ENCODE measurements at regions not wholly inside any gene's neighbourhood (a gene's known extent, or its start where the extent isn't known, plus 50 kb on each side); places are given as distances from the start of the nearest gene placed in this dataset.

GRCh38 chr12:114779186-114779585 is 95.2 kb upstream of the TBX3 start:
- no peak for DNase-seq (ENCODE audit: low read depth in 2 of 2)

- DNase-seq (ENCODE audit: low read depth in 2 of 2): peak; percentile 38
Measured at GRCh38 chr12:114776731-114777442, 92.9 kb upstream of the TBX3 start.

DNA sequence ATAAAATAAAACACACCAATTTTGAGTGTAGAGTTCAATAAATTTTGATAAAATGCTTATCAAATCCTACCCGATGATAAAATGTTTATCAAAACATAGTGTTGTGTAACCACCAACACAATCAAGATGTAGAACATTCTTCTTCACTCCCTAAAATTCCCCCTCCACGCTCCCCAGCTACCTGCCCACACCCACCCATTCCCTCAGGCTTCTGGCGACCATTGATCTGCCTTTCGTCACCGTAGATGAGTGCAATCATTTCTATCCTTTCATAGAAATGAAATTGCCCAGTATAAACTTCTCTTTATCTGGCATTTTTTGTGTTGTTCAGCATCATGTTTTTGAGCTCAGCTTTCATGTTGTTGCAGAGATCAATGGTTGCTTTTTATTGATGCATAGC is 90.7 kb upstream of the TBX3 start:
- no peak for DNase-seq (ENCODE audit: low read depth in 2 of 2)

DNA sequence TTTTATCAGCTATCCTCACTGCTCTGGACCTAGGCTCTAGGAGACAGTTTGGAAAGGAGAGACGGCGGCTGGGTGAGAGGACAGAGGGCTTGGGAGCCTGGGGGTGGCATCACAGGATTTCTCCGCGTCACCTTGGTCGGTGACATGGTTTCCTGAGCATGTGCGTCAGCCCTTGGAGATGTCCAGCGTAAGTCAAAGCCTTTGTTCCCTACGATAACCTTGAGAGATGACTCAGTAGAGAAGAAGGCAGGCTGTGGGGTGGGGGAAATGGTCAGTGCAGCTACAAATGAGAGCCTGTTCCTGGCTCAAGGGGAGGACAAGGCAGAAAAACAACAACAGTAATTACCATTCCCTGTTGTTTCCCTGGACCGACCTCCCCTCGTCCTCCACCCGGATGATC is 90.2 kb upstream of the TBX3 start:
- no peak for DNase-seq (ENCODE audit: low read depth in 2 of 2)

- no peak for DNase-seq (ENCODE audit: low read depth in 2 of 2)
Measured at GRCh38 chr12:114770323-114770722, 86.3 kb upstream of the TBX3 start.

DNA sequence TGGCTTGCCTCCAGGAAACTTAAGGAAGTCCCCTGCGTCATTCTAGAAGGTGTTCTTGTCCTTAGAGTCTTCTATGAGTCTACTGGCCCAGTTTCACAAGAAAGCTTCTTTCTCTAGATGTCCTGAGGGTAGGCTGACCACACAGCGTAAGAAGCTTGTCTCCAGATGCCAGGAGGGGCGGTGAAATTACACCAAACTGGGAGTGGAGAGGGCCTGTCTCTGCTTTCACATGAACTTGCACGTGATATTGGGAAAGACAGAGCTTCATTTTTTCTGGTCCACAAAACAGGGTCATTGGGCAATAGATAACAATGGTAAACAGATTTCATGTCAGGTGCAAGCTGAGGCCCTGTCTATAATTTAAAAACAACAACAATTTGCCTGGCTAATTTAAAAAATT is 85.7 kb upstream of the TBX3 start:
- no peak for DNase-seq (ENCODE audit: low read depth in 2 of 2)

DNA sequence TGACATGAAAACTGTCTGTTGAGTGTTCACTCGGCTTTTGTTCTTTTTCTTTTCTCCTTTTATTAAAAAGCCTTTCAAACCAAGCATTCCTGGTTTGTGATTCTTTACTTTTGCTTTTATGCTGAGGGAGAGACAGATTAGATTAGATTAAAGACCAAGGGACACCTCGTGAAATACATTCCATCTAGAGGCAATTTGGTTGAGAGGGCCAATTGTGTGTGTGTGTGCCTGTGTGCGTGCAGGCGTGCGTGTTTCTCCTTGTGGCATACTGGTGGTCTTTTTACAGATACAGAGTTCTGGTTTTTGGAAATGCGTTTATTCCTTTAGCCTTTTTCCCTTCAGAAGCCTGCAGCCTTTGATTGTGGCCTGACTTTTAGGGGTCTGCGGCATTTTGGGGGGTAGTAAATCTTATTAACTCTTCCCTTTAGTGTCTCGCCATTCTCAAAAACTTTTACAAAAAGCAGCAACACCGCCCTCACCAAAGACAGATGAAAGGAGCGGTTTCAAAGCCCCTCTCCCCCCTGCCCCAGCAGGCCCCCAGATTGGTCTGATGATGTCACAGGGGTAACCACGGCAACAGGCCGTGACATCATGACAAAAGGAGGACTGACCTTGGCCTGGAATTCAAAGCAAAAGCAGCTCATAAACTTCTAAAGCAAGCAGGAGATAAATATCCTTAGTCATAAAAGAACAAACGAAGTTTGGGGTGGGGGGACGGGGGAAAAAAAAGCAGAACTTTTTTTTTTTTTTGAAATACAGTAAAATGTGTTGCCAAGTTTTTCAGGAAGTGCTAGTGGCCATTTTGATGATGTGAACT is 84.1 kb upstream of the TBX3 start:
- no peak for DNase-seq (ENCODE audit: low read depth in 2 of 2)

DNA sequence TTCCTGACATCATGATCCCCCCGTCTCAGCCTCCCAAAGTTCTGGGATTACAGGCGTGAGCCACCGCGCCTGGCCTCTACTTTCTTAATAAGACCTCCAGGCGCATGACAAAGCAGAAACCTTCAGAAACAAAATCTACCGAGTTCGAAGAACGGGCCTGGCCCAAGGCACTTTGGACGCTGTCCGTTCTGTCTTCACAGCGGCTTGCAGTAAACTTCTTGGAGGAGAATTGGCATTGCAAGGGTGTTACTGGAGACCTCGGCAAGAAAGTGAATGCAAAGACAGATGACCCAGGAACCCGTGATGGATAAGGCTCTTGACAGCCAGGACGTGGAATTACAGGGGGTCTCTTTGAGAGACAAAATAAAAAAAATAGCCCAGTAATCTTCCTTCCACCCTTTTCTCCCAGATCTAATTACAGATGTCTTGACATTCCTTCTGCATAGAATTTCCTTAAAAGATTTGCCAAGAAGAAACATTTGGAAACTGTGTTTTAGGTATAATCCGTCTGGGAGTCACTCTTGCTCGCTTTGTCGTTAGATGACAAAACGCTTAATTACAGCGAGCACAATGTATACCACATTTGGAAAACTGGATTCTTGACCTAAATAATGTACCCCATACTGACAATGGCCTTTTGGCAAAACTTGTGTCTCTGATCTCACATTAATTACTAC is 83.2 kb upstream of the TBX3 start:
- no peak for DNase-seq (ENCODE audit: low read depth in 2 of 2)

- no peak for DNase-seq (ENCODE audit: low read depth in 2 of 2)
Measured at GRCh38 chr12:114765960-114766691, 82.2 kb upstream of the TBX3 start.

- DNase-seq (ENCODE audit: low read depth in 2 of 2): no peak
Measured at GRCh38 chr12:114764510-114764909, 80.5 kb upstream of the TBX3 start.

- DNase-seq (ENCODE audit: low read depth in 2 of 2): peak in 1 of 2 experiments; percentile 28
Measured at GRCh38 chr12:114762490-114763110, 78.6 kb upstream of the TBX3 start.

DNA sequence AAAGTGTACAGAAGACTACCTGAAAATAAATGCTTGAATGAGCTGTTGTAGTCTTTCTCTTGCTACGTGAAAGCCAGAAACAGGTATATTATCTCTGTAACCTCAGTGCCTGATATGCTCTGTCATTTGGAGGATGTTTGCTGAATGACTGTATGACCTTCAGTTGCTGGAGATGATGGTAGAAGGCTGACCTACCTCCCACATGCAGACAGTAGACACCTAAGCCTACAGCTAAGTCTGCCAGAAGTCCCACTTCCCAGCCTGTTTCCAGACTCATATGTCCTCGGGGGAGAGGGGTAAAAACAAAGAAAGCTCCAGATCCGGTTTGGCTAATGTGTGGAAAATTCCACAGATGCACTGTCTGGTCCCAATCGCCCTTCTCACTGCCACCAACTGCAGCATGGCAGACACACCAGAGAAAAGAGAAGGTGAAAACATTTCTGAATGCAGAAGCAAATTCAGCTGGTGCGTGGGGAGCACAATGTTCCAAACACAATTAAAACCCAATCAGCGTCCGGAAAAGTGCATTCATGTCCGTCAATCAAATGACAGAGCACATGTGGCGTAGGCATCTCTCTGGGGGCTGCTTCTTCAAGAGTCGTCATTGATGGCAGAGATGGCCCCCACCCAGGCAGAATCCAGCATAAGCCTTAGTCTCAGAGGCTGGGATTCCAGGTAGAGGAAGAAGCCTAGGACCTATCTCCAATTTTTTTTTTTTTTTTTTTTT is 76.3 kb upstream of the TBX3 start:
- DNase-seq (ENCODE audit: low read depth in 2 of 2): no peak

- DNase-seq (ENCODE audit: low read depth in 2 of 2): no peak
Measured at GRCh38 chr12:114759635-114760034, 75.7 kb upstream of the TBX3 start.

GRCh38 chr12:114757684-114758325 is 73.8 kb upstream of the TBX3 start:
- no peak for DNase-seq (ENCODE audit: low read depth in 2 of 2)

DNA sequence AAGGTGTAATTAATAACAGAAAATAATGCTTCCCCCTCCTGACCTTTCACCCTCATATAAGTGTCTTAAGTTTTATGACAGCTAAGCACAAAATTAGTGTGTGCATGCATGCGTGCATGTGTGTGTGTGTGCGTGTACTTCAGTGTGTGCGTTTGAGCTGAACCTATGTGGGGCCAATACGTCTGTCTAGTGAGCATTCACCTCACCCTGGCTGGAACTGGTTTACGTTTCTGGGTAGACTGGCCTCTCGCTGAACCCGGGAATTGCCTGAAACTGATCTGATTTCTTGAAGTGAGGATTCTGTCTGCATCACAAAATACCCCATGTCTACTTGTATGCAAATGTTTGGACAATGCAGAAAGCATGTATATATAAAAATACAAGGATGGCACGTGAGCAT is 68.2 kb upstream of the TBX3 start:
- DNase-seq (ENCODE audit: low read depth in 2 of 2): no peak

DNA sequence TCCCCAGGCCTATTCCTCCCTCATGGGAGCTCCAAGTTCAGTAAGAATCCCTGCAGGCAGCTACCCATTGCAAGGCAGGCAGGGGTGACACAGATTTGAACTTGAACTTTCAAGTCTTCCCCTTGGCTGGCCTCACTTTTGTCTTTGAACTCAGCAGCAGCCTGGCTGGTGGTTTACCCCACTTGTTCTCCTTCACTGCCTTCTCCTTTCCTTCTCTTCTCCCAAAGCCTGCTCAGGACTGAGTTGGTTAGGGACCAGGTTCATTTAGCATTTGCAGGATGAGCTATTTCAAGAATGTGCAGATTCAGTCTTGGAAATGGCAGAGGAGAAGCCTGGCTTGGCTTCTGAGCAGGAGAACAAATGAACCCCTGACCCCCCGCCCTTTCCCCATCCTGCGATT is 67.7 kb upstream of the TBX3 start:
- DNase-seq (ENCODE audit: low read depth in 2 of 2): no peak

DNA sequence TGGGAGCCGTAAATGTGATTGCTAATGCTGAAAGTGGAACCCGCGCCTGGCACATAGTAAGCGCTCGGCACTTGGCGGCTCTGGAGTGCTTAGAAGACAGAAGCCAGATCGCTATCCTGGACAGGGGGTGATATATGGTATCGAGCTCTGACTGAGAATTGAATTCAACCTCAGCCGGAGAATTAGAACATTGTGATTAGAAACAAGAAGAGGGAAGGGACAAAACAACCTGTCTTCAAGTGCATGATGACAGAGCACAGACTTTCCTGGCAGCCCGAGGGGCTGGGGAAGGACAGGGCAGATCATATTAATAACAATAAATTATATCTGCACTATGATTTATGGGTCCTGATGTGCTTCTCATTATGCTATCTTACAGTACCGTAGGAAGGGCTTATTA is 66.9 kb upstream of the TBX3 start:
- DNase-seq (ENCODE audit: low read depth in 2 of 2): no peak

DNA sequence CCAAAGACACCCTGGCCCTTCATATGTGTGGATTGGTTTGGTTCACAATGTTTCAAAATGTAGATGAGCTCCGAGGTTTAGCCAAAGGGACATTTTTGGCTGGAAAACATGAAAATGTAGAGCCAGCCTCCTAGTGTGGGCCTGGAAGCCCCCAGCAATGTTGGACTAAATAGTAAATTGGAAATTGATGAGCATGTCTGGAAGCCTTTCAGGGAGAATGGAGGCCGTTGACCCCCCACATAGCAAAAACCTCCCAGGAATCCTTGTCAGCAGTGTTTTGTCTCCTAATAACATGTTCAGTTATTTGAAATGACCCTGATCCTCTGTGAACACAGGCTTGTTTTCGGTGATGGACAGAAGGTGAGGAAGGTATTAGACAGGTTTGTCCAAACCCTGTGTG is 65.1 kb upstream of the TBX3 start:
- DNase-seq (ENCODE audit: low read depth in 2 of 2): no peak

DNA sequence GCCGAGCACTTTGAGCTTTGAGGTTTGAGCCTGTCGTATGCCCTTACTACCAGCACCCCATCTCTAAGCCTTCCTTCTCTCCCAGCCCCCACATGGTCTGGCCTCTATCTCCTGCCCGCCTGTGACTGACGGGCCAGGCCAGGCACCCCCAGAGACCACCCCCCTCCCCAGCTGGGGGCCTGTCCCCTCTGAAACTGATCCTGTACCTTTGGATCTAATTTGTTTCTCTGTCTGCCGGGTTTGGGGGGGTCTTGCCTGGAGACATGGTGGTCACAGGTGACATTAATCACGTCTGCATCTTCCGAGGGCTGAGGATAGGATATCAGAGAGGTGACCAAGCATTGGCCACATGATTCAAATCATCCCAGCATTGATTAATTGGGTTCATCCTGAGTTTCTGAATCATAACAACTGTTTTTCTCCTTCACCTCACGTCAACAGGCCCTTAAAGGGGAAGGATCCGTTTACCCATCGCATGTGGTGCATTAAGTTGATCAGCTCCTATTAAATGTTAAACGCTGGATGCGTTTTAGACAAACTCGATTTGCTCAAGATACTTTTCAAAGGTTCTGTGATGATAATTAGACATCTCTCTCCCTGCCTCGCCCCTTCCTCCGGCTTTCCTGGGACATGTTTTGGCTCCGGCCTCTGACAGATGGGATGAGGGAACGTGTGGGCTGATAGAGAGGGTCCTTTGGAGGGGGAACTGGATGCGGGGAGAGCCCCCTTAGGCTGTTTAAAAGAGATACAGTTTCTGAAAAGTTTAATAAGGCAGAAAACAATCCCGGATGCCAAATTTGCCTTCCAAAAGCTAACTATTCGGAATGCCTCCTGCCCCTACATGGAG is 63.3 kb upstream of the TBX3 start:
- no peak for DNase-seq (ENCODE audit: low read depth in 2 of 2)
